WTC11 (cell line): ENCODE measurements at regions not wholly inside any gene's neighbourhood (a gene's known extent, or its start where the extent isn't known, plus 50 kb on each side); places are given as distances from the start of the nearest gene placed in this dataset.

ENCODE experiments used
- ATAC-seq: fragments of 200-7000 bp; cut with Tn5 transposase; 2 replicates; pipeline ENCODE4 v1.10.0; 2021; ENCODE audit warnings: mild to moderate bottlenecking, moderate library complexity
- CTCF ChIA-PET: fragments of 300-600 bp; sonication (Branson Sonifier 250); formaldehyde crosslinking; loops from one replicate; lab custom pipeline; 2021; ENCODE audit warnings: antibody characterized with exemption; lab: Charles Lee
- POLR2A ChIA-PET: fragments of 350-600 bp; sonication (Branson Sonifier 250); formaldehyde crosslinking; loops from one replicate; lab custom pipeline; 2021; ENCODE audit warnings: antibody characterized with exemption; lab: Charles Lee
- DNase-seq: peaks from one replicate; pipeline ENCODE4 v3.0.0; 2021; ENCODE audit warnings: low spot score
- H3K27ac Mint-ChIP-seq: 2 replicates; pipeline ENCODE4 v1.8.0; 2021; ENCODE audit warnings: mixed read lengths
- H3K27me3 Mint-ChIP-seq: 2 replicates; pipeline ENCODE4 v1.8.0; 2021; ENCODE audit warnings: low read depth, mild to moderate bottlenecking, moderate library complexity, mixed read lengths
- H3K36me3 Mint-ChIP-seq: 2 replicates; pipeline ENCODE4 v1.8.0; 2021; ENCODE audit warnings: mixed read lengths
- H3K4me1 Mint-ChIP-seq: 2 replicates; pipeline ENCODE4 v1.8.0; 2022; ENCODE audit warnings: mixed read lengths
- H3K4me3 Mint-ChIP-seq: 2 replicates; pipeline ENCODE4 v1.8.0; 2021; ENCODE audit warnings: mild to moderate bottlenecking, moderate library complexity, mixed read lengths
- H3K9me3 Mint-ChIP-seq: 2 replicates; pipeline ENCODE4 v1.8.0; 2021; ENCODE audit warnings: mixed read lengths
- EMX1 ChIP-seq: fragments of 250-450 bp; sonication (Bioruptor Pico); IDR thresholded peaks from 2 replicates; pipeline ENCODE4 v1.8.0; 2021; ENCODE audit warnings: mild to moderate bottlenecking
- FOXJ3 ChIP-seq: sonication (generic); formaldehyde crosslinking; IDR thresholded peaks from 2 replicates; pipeline ENCODE4 v1.9.0; 2021; ENCODE audit warnings: missing genetic modification reagents, mild to moderate bottlenecking, borderline replicate concordance
- JAZF1 ChIP-seq: fragments of 250-450 bp; sonication (Bioruptor Pico); IDR thresholded peaks from 2 replicates; pipeline ENCODE4 v1.9.0; 2021; ENCODE audit warnings: moderate library complexity, mild to moderate bottlenecking, inconsistent platforms
- NFE2L1 ChIP-seq: sonication (generic); formaldehyde crosslinking; IDR thresholded peaks from 2 replicates; pipeline ENCODE4 v1.8.1; 2023; ENCODE audit warnings: missing genetic modification reagents
- OVOL2 ChIP-seq: fragments of 250-450 bp; sonication (Bioruptor Pico); IDR thresholded peaks from 2 replicates; pipeline ENCODE4 v1.9.0; 2021; ENCODE audit warnings: mild to moderate bottlenecking, borderline replicate concordance
- TCF7 ChIP-seq: sonication (generic); formaldehyde crosslinking; IDR thresholded peaks from 2 replicates; pipeline ENCODE4 v1.8.0; 2022; ENCODE audit warnings: mild to moderate bottlenecking, low read depth, missing genetic modification reagents, moderate library complexity
- ZNF138 ChIP-seq: sonication (generic); formaldehyde crosslinking; conservative IDR thresholded peaks from 2 replicates; pipeline ENCODE4 v1.8.1; 2022; ENCODE audit warnings: mild to moderate bottlenecking, moderate library complexity, missing genetic modification reagents
- TF ChIP-seq, protein P1 (sequence below): sonication (generic); formaldehyde crosslinking; IDR thresholded peaks from 2 replicates; pipeline ENCODE4 v1.8.1; 2023; ENCODE audit warnings: mild to moderate bottlenecking, moderate library complexity, missing genetic modification reagents
- TF ChIP-seq, protein P2 (sequence below): sonication (generic); formaldehyde crosslinking; IDR thresholded peaks from 2 replicates; pipeline ENCODE4 v1.8.1; 2022; ENCODE audit warnings: low read depth, missing genetic modification reagents, borderline replicate concordance
- TF ChIP-seq, protein P3 (sequence below): sonication (generic); formaldehyde crosslinking; IDR thresholded peaks from 2 replicates; pipeline ENCODE4 v1.8.0; 2023; ENCODE audit warnings: missing genetic modification reagents
- TF ChIP-seq, protein P4 (sequence below): sonication (generic); formaldehyde crosslinking; IDR thresholded peaks from 2 replicates; pipeline ENCODE4 v1.8.1; 2022; ENCODE audit warnings: low read depth, mild to moderate bottlenecking, moderate library complexity, missing genetic modification reagents, borderline replicate concordance
- TF ChIP-seq, protein P5 (sequence below): sonication (generic); formaldehyde crosslinking; IDR thresholded peaks from 2 replicates; pipeline ENCODE4 v1.8.1; 2022; ENCODE audit warnings: mild to moderate bottlenecking, missing genetic modification reagents, moderate library complexity, borderline replicate concordance
- TF ChIP-seq, protein P6 (sequence below): sonication (generic); formaldehyde crosslinking; IDR thresholded peaks from 2 replicates; pipeline ENCODE4 v1.8.0; 2022; ENCODE audit warnings: mild to moderate bottlenecking, missing genetic modification reagents

DNA sequence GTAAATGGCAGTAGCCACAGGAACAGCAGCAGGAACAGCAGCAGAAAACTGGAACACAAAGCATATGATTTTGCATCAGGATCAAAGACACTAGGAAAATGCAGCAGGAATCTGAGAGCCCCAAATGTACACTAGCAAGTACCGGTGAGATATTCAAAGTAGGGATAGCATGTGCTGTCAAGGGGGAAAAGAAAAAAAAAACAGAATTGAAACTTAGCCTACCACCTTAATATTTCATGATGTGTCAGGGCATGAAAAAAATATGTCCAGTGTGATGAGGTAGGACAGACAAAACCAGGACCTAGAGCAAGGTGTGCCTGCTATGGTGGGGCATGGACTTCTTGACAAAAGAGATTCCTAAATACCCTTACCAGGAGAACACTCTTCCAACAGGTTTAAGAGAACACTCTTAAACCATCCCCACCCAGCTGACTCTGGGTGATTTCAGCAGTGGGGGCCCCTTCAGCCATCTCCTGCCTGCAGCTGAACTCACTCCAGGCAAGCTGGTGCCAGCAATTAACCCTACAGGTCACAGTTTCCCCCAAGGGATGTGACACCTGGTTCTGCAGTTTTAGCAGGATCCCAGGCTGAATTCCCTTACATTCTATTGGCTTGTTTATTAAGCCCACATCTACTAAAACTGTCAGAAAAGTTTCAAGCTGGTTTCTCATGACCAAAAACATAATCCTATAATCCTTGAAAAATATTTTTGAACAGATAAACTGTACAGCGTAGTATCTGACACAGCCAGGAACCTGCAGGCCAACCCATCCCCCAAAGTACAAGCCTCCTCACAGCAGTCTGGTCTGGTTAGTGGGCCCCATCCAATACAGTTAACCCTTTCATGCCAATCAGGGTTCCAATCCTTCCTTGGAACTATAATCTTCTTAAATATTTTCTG lies 62.9 kb upstream of the FMR1 start:
- CTCF ChIA-PET: no interaction called here
- TF ChIP-seq, protein P1, sequence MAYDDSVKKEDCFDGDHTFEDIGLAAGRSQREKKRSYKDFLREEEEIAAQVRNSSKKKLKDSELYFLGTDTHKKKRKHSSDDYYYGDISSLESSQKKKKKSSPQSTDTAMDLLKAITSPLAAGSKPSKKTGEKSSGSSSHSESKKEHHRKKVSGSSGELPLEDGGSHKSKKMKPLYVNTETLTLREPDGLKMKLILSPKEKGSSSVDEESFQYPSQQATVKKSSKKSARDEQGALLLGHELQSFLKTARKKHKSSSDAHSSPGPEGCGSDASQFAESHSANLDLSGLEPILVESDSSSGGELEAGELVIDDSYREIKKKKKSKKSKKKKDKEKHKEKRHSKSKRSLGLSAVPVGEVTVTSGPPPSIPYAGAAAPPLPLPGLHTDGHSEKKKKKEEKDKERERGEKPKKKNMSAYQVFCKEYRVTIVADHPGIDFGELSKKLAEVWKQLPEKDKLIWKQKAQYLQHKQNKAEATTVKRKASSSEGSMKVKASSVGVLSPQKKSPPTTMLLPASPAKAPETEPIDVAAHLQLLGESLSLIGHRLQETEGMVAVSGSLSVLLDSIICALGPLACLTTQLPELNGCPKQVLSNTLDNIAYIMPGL (CRISPR knock-in tag): no peak
- TF ChIP-seq, protein P2, sequence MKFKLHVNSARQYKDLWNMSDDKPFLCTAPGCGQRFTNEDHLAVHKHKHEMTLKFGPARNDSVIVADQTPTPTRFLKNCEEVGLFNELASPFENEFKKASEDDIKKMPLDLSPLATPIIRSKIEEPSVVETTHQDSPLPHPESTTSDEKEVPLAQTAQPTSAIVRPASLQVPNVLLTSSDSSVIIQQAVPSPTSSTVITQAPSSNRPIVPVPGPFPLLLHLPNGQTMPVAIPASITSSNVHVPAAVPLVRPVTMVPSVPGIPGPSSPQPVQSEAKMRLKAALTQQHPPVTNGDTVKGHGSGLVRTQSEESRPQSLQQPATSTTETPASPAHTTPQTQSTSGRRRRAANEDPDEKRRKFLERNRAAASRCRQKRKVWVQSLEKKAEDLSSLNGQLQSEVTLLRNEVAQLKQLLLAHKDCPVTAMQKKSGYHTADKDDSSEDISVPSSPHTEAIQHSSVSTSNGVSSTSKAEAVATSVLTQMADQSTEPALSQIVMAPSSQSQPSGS (CRISPR knock-in tag): no peak
- TF ChIP-seq FOXJ3 (CRISPR knock-in tag) (no peak), JAZF1 (CRISPR knock-in tag) (no peak), ZNF138 (no peak)
- TF ChIP-seq, protein P3, sequence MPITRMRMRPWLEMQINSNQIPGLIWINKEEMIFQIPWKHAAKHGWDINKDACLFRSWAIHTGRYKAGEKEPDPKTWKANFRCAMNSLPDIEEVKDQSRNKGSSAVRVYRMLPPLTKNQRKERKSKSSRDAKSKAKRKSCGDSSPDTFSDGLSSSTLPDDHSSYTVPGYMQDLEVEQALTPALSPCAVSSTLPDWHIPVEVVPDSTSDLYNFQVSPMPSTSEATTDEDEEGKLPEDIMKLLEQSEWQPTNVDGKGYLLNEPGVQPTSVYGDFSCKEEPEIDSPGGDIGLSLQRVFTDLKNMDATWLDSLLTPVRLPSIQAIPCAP (CRISPR knock-in tag): no peak
- TF ChIP-seq, protein P4, sequence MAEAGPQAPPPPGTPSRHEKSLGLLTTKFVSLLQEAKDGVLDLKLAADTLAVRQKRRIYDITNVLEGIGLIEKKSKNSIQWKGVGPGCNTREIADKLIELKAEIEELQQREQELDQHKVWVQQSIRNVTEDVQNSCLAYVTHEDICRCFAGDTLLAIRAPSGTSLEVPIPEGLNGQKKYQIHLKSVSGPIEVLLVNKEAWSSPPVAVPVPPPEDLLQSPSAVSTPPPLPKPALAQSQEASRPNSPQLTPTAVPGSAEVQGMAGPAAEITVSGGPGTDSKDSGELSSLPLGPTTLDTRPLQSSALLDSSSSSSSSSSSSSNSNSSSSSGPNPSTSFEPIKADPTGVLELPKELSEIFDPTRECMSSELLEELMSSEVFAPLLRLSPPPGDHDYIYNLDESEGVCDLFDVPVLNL (CRISPR knock-in tag): no peak
- TF ChIP-seq, all 79 proteins: peak for 0
- H3K36me3 Mint-ChIP-seq: peaks cover 17% of the 10 kb centered on the region
- no peak for DNase-seq
- peaks cover 3% of the 10 kb centered on the region for H3K27me3 Mint-ChIP-seq
- H3K9me3 Mint-ChIP-seq: peaks cover 46% of the 10 kb centered on the region
- H3K4me1 Mint-ChIP-seq: no peaks in the 10 kb centered on the region
- no peak overlapping the region for H3K27ac Mint-ChIP-seq
- ATAC-seq: no peak
- H3K4me3 Mint-ChIP-seq: no peak overlapping the region
- POLR2A ChIA-PET: no interaction called here

DNA sequence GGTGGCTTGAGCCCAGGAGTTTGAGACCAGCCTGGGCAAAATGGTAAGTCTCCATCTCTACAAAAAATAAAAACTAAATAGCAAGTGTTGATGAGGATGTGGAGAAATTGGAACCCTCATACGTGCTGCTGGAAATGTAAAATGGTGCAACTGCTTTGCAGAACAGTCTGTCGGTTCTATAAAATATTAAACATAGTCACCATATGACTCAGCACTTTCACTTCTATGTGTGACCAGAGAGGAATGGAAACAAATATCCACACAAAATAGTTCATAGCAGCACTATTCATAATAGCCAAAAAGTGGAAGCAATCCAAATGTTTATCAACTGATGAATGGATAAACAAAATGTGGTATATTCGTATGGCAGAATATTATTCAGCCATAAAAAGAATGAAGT lies 60.8 kb upstream of the FMR1 start:
- peaks cover 20% of the 10 kb centered on the region for H3K36me3 Mint-ChIP-seq
- DNase-seq (no peak), ATAC-seq (no peak)
- H3K27ac Mint-ChIP-seq: no peak overlapping the region
- peaks cover 49% of the 10 kb centered on the region for H3K9me3 Mint-ChIP-seq
- TF ChIP-seq EMX1 (CRISPR knock-in tag): no peak
- TF ChIP-seq, protein P5, sequence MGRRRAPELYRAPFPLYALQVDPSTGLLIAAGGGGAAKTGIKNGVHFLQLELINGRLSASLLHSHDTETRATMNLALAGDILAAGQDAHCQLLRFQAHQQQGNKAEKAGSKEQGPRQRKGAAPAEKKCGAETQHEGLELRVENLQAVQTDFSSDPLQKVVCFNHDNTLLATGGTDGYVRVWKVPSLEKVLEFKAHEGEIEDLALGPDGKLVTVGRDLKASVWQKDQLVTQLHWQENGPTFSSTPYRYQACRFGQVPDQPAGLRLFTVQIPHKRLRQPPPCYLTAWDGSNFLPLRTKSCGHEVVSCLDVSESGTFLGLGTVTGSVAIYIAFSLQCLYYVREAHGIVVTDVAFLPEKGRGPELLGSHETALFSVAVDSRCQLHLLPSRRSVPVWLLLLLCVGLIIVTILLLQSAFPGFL: no peak
- no peak for TF ChIP-seq NFE2L1 (CRISPR knock-in tag)
- TF ChIP-seq OVOL2 (CRISPR knock-in tag): no peak
- no peak for TF ChIP-seq TCF7
- TF ChIP-seq, protein P6, sequence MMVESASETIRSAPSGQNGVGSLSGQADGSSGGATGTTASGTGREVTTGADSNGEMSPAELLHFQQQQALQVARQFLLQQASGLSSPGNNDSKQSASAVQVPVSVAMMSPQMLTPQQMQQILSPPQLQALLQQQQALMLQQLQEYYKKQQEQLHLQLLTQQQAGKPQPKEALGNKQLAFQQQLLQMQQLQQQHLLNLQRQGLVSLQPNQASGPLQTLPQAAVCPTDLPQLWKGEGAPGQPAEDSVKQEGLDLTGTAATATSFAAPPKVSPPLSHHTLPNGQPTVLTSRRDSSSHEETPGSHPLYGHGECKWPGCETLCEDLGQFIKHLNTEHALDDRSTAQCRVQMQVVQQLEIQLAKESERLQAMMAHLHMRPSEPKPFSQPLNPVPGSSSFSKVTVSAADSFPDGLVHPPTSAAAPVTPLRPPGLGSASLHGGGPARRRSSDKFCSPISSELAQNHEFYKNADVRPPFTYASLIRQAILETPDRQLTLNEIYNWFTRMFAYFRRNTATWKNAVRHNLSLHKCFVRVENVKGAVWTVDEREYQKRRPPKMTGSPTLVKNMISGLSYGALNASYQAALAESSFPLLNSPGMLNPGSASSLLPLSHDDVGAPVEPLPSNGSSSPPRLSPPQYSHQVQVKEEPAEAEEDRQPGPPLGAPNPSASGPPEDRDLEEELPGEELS (CRISPR knock-in tag): no peak
- no peak overlapping the region for H3K4me3 Mint-ChIP-seq
- H3K27me3 Mint-ChIP-seq: peaks cover 3% of the 10 kb centered on the region; the same call in 1 of the 2 replicates
- ChIA-PET CTCF (no interaction called here), POLR2A (no interaction called here)
- no peaks in the 10 kb centered on the region for H3K4me1 Mint-ChIP-seq
